HEK293T (cell line): ENCODE measurements at regions not wholly inside any gene's neighbourhood (a gene's known extent, or its start where the extent isn't known, plus 50 kb on each side); places are given as distances from the start of the nearest gene placed in this dataset.

Experiments used
- CTCF ChIA-PET: fragments of 350-600 bp; formaldehyde crosslinking; extraction: SDS; loops from one replicate; lab custom pipeline; 2021; ENCODE audit warnings: antibody characterized with exemption, inconsistent platforms; lab: Yijun Ruan, JAX
- POLR2A ChIA-PET: fragments of 350-600 bp; formaldehyde crosslinking; extraction: SDS; loops from one replicate; lab custom pipeline; 2020; ENCODE audit warnings: antibody characterized with exemption, inconsistent platforms; lab: Yijun Ruan, JAX
- DNase-seq: peaks from one replicate; pipeline ENCODE4 v3.0.0; 2012; ENCODE audit warnings: mixed read lengths; ENCODE audit errors: extremely low spot score
- ARNT ChIP-seq: fragments of 450-650 bp; IDR thresholded peaks from 2 replicates; pipeline ENCODE4 v1.6.1; 2017; ENCODE audit warnings: mild to moderate bottlenecking
- BHLHE40 ChIP-seq: fragments of 450-650 bp; IDR thresholded peaks from 2 replicates; pipeline ENCODE4 v1.6.1; 2016; ENCODE audit warnings: mild to moderate bottlenecking, moderate library complexity, borderline replicate concordance
- CTBP1 ChIP-seq: fragments of 450-650 bp; IDR thresholded peaks from 2 replicates; pipeline ENCODE4 v1.6.1; 2016; ENCODE audit warnings: borderline replicate concordance
- ELF4 ChIP-seq: fragments of 450-650 bp; IDR thresholded peaks from 2 replicates; pipeline ENCODE4 v1.6.1; 2017; ENCODE audit warnings: antibody characterized with exemption
- FOXA1 ChIP-seq: fragments of 450-650 bp; IDR thresholded peaks from 2 replicates; pipeline ENCODE4 v1.6.1; 2016; ENCODE audit warnings: mild to moderate bottlenecking
- FOXK2 ChIP-seq: fragments of 450-650 bp; IDR thresholded peaks from 2 replicates; pipeline ENCODE4 v1.6.1; 2016; ENCODE audit warnings: mild to moderate bottlenecking
- FOXM1 ChIP-seq: fragments of 450-650 bp; IDR thresholded peaks from 2 replicates; pipeline ENCODE4 v1.6.1; 2017; ENCODE audit warnings: mild to moderate bottlenecking, borderline replicate concordance
- HDGF ChIP-seq: fragments of 450-650 bp; IDR thresholded peaks from 2 replicates; pipeline ENCODE4 v1.6.1; 2017; ENCODE audit warnings: antibody characterized with exemption, borderline replicate concordance
- L3MBTL2 ChIP-seq: fragments of 450-650 bp; conservative IDR thresholded peaks from 2 replicates; pipeline ENCODE4 v1.6.1; 2016; ENCODE audit warnings: mild to moderate bottlenecking
- LEF1 ChIP-seq: fragments of 450-650 bp; IDR thresholded peaks from 2 replicates; pipeline ENCODE4 v1.6.1; 2017; ENCODE audit warnings: mild to moderate bottlenecking, borderline replicate concordance
- NFRKB ChIP-seq: fragments of 450-650 bp; IDR thresholded peaks from 2 replicates; pipeline ENCODE4 v1.6.1; 2016; ENCODE audit warnings: mild to moderate bottlenecking, moderate library complexity
- PKNOX1 ChIP-seq: fragments of 450-650 bp; IDR thresholded peaks from 2 replicates; pipeline ENCODE4 v1.6.1; 2016
- SP1 ChIP-seq: fragments of 450-650 bp; IDR thresholded peaks from 2 replicates; pipeline ENCODE4 v1.6.1; 2017
- SUZ12 ChIP-seq: fragments of 450-650 bp; IDR thresholded peaks from 2 replicates; pipeline ENCODE4 v1.6.1; 2016; ENCODE audit warnings: mild to moderate bottlenecking
- TARDBP ChIP-seq: fragments of 450-650 bp; IDR thresholded peaks from 2 replicates; pipeline ENCODE4 v1.6.1; 2016
- ZNF384 ChIP-seq: fragments of 450-650 bp; IDR thresholded peaks from 2 replicates; pipeline ENCODE4 v1.6.1; 2016

DNA sequence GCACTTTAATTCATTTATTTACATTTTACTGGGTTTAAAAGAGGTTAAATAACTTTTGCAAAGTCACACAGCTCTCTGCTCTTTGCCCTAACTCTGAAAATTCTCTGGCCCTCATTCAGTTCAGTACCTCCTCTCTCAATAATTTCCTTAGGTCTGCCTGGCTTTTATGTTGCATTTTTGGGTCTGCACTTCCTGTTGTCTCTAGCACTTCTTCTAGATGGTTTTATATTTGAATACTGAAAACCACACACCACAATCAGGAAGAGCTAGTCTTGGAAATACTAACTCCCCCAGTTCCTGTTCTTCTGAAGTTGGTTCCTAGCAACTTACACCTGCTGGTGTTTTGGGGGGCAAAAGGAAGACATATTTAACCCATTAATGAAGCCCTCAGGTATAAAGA is 577.9 kb downstream of the HS3ST4 start:
- ChIA-PET POLR2A (no interaction called here), CTCF (no interaction called here)
- DNase-seq = no peak
- TF ChIP-seq TARDBP (no peak), ZNF384 (no peak), LEF1 (no peak), HDGF (no peak), SP1 (no peak), FOXK2 (no peak), PKNOX1 (no peak), FOXM1 (no peak), NFRKB (no peak), SUZ12 (no peak), ARNT (no peak), ELF4 (no peak), FOXA1 (no peak), CTBP1 (no peak), L3MBTL2 (no peak), BHLHE40 (no peak)

DNA sequence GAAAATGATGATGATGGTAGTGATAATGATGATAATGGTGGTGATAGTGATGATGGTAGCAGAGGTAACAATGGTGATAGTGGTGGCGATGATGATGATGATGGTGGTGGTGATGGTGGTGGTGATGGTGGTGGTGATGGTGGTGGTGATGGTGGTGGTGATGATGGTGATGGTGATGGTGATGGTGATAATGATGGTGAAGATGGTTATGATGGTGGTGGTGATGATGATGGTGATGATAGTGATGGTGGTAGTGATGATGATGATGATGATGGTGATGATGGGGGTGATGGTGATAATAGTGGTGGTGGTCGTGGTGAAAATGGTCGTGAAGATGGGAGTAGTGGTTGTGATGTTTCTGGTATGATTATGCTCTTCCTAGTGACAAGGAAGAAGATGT is 581.8 kb downstream of the HS3ST4 start:
- TF ChIP-seq FOXA1 = no peak
- TF ChIP-seq FOXK2 = no peak
- TF ChIP-seq NFRKB = no peak
- TF ChIP-seq BHLHE40 = no peak
- TF ChIP-seq CTBP1 = no peak
- POLR2A ChIA-PET = no interaction called here
- no peak for DNase-seq
- CTCF ChIA-PET = no interaction called here

DNA sequence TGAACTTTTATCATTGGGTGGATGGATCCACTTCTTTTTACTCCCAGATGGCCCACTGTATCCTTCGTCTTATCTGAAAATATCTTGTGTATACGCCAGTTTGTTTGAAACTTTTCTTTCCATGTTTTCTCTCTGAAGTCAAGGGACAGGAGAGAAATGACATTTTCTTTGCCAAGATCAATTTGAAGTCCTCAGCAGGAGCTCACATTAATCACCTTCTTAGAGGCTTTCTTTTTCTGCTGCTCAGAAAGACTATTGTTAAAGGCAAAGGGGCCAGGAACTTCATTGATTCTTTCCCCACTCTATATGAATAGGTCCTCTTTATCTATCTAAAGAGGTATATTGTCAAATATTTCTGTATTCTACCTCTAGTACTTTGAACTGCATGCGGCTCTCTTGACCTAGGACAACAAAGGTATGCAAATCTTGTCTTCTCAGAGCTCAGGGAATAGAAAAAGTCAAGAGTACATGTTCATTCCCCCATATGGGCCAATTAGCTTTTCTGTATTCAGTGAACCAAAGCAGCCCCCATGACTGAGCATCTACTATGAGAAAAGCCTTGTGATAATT is 583.3 kb downstream of the HS3ST4 start:
- ChIA-PET CTCF (no interaction called here), POLR2A (no interaction called here)
- no peak for DNase-seq
- TF ChIP-seq TARDBP = no peak
- no peak for TF ChIP-seq FOXA1

GRCh38 chr16:26276289-26276688 is 584.5 kb downstream of the HS3ST4 start:
- DNase-seq = no peak
- TF ChIP-seq SUZ12 (no peak), CTBP1 (no peak), ARNT (no peak), BHLHE40 (no peak), SP1 (no peak), FOXM1 (no peak), NFRKB (no peak), FOXK2 (no peak), HDGF (no peak), TARDBP (no peak), ZNF384 (no peak), FOXA1 (no peak), PKNOX1 (no peak), ELF4 (no peak), L3MBTL2 (no peak), LEF1 (no peak)
- CTCF ChIA-PET = no interaction called here
- POLR2A ChIA-PET = no interaction called here

DNA sequence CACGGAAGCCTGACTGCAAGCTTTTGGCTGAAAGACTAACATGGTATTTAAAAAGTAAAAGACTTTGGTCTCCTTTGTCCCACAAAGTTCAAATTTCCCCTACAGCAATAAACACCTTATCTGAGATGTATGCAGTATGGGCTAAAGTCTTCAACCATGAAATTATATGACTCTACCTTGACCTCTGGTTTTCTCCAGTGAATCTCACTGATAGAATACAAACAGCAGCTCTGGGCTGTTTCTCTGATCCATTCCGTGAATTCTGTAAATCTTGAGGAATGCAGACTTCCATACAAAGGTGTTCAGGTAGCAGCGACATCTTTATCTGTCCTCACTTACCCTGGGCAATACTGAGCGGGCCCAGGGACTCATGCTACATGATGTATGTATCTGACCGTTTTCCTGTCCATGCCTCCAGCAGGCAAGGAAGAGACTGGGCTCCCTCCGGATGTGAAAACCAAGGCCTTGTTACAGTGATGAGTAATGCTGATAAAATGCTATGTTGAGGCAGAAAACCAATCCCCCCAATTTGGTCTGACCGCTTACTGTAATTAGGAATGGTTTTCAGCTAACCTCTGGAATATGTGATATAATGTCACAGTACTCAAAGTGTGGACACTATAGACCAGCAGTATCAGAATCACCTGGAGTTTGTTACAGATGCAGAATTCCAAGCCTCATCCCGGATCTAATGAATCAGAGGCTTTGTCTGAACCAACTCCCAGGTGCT is 589.8 kb downstream of the HS3ST4 start:
- CTCF ChIA-PET = no interaction called here
- TF ChIP-seq ELF4 = no peak
- TF ChIP-seq FOXM1 = no peak
- TF ChIP-seq FOXK2 = no peak
- no peak for TF ChIP-seq CTBP1
- TF ChIP-seq TARDBP = no peak
- TF ChIP-seq SP1 = no peak
- TF ChIP-seq L3MBTL2 = no peak
- POLR2A ChIA-PET = no interaction called here
- DNase-seq = no peak

GRCh38 chr16:26295625-26296304 is 604.0 kb downstream of the HS3ST4 start:
- ChIA-PET CTCF (no interaction called here), POLR2A (no interaction called here)
- TF ChIP-seq ELF4 = no peak
- TF ChIP-seq BHLHE40 = no peak
- no peak for DNase-seq

DNA sequence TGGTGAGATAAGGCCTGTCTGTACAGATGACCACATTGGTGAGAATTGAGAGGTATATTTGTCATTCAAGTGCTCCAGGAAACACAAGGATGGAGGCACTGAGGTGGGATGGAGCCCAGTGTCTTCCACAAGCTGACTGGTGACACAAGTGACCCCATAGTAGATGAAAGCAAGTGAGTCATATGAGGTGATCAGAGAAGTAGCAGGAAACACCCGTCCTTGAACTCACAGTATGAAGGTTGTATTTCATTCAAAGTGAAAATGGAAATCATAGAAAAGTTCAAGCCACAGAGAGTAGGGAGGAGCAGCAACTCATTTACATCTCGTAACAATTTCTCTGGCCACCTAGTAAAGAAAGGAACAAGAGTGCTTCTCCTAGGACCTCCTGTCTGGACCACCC is 609.8 kb downstream of the HS3ST4 start:
- POLR2A ChIA-PET = no interaction called here
- no peak for DNase-seq
- TF ChIP-seq FOXM1 (no peak), PKNOX1 (no peak), ELF4 (no peak), TARDBP (no peak), NFRKB (no peak), SP1 (no peak), L3MBTL2 (no peak), LEF1 (no peak), SUZ12 (no peak), HDGF (no peak), FOXA1 (no peak)
- CTCF ChIA-PET = no interaction called here
